ENCODE measurements at regions not wholly inside any gene's neighbourhood (a gene's known extent, or its start where the extent isn't known, plus 50 kb on each side); places are given as distances from the start of the nearest gene placed in this dataset.
A peak's percentile ranks its signal among the peaks of the same experiment; 100 is the strongest.

DNA sequence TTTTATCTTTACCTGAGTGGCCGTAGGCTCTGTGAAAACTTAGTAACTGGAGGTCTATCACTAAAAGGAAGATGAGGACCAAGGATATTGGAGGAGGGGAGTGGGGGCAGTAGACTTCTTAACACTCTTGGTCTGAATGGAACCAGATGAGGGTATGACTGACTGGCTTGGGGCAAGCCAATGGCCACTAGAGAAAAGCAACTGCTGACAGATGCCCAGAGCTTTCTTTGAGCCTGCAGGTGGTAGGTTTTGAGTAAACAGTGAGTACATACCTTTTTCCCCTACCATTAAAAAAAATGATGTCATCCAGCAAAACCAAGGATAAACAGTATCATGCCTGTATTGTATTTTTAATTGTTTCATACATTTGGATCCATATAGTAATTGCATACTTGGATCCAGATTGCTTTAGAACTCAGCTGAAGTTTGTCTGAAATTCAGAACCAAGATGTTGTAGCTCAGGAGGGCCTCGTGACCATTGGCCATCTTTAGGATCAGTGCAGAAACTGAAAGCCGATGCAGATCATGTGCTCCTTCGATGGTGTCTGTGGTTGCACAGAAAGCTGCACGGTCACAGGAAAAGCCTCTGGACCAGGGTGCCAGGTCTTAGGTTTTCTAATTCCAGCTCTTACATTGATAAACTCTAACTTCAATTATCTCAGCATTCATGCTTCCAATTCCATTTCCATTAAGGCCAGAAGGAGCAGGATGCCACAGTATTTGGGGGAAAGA lies 131.0 kb downstream of the PDGFRA start:
- DNase-seq, result peak; percentile 65

GRCh38 chr4:54363037-54363436 lies 133.9 kb downstream of the PDGFRA start:
- peak; percentile 22 for DNase-seq

DNA sequence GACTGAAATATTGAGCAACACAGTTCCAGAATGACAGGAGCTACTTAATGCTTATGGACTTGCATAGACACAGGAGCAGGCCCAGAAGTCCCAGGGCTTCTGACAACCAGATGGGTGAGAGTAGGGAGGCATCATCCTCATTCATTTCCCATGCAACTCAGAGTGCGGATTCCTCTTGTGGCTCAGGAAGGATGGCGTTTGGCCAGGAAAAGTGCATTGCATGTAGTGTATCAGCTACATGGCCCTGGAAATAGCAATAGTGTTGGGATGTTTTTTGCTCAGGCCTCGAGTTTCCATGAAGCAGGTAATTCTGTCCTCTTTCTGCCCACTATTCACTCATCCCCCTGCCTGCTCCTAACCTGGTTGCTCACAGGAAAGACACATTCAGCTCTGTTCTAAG lies 136.6 kb downstream of the PDGFRA start:
- DNase-seq, result no peak

DNA sequence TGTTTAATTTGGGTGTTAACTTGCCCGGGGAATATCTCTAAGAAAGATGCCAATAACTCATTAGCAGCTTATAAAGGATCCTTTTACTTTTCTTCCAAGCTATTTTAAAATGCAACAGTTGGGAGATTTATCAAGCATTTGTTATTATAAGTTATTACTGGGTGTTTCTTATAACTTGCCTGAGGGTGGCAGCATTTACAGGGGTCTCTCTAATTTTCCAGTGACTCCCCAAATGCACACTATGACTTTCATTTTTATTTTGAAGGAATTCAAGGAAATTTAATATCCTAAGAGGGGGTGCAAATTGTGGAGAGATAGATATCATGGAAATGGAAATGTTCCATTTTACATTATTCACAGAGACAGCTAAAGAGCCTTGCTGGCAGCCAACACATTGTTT lies 138.0 kb downstream of the PDGFRA start:
- no peak for DNase-seq

- DNase-seq, result no peak
These were observed 139.5 kb downstream of the PDGFRA start for GRCh38 chr4:54368281-54369265.

- peak; percentile 6 for DNase-seq
These were observed 142.1 kb downstream of the PDGFRA start for GRCh38 chr4:54371173-54371572.

DNA sequence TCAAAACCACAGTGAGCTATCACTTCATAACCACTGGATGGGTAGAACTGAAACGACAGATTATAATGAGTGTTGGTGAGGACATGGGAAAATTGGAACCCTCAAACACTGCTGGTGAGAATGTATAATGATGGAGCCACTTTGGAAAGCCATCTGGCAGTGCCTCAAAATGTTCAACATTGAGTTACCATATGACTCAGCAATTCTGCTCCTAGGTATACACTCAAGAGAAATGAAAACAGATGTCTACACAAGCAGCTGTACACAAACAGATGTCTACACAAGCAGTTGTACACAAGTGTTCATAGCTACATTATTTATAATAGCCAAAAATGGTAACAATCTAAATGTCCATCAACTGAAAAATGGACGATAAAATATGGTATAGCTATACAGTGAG lies 143.9 kb downstream of the PDGFRA start:
- DNase-seq, result peak; percentile 50

GRCh38 chr4:54373718-54374210 lies 144.7 kb downstream of the PDGFRA start:
- DNase-seq, result no peak

- no peak for DNase-seq
These were observed 149.4 kb downstream of the PDGFRA start for GRCh38 chr4:54378461-54378860.

- DNase-seq, result no peak
These were observed 155.1 kb downstream of the PDGFRA start for GRCh38 chr4:54384152-54384551.

GRCh38 chr4:54384563-54384962 lies 155.5 kb downstream of the PDGFRA start:
- DNase-seq, result peak; percentile 64

DNA sequence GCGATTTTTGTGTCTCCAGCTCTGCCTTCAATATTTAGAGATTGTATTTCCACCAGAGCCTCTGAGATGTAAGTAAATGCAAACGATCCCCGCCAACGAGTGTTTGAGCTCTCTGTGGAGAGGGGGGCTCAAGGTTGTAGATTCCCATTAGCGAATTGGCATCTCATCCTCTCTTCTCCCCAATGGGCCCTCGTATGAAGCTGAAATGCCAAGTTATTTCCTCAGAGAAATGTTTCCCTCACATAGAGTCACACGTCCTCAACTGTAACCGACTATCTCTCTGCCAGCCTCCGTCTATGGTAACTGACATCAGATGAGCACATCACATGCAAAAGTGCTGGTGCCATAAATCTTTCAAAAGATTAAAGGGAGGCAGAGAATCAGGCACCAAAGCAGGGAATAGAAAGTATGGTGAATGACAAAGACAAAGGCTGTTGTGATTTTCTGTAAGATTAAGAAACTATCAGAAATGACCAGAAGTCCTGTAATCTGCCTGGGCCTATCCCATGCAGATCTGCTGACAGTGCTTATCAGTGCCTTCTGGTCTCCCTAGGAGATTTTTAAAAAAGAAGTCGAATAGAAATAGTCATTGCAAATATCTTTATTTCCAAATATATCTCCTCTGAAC lies 157.1 kb downstream of the PDGFRA start:
- DNase-seq, result no peak

DNA sequence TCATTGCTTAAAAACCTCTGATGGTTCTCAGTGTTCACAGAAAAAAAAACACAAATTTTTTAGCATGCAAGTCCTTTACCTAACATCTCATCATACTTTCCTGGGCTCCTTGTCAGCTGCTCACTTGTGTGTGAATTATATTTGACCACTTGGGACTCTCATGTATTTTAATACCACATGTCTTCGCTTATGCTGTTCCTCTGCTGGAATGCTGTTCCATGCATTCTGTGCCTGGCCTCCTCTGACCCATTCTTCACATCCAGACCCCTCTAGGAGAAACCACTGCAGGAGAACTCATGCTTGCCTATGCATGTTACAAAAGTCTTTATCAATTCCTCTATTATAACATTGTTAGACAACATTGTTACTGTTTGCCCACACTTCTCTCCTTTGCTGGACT lies 157.6 kb downstream of the PDGFRA start:
- DNase-seq, result no peak

- no peak for DNase-seq
These were observed 161.6 kb downstream of the PDGFRA start for GRCh38 chr4:54390670-54391069.

GRCh38 chr4:54391104-54391503 lies 162.0 kb downstream of the PDGFRA start:
- DNase-seq, result no peak

- DNase-seq, result no peak
These were observed 163.4 kb downstream of the PDGFRA start for GRCh38 chr4:54392479-54392878.

- no peak for DNase-seq
These were observed 164.2 kb downstream of the PDGFRA start for GRCh38 chr4:54393243-54393642.

- no peak for DNase-seq
These were observed 166.0 kb downstream of the PDGFRA start for GRCh38 chr4:54395013-54395527.

- DNase-seq, result peak; percentile 13
These were observed 171.1 kb downstream of the PDGFRA start for GRCh38 chr4:54400188-54400587.

DNA sequence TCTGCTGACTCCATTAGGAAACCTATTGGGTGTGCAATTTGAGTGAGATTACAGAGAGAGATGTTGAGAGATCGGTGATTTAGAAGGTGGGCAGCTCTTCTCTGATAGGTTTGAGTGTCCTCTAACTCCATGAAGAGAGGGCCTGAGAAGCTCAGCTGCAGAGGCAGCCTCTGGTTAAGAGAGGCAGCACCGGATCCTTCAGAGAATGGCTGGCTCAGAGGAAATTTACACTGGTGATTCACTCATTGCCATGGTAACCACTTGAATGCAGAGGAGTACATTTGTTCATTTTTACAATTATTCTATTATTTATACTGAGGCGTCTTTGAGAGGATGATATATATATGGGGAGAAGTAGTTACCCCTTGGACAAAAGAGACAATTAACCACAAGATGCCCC lies 171.7 kb downstream of the PDGFRA start:
- peak; percentile 91 for DNase-seq

DNA sequence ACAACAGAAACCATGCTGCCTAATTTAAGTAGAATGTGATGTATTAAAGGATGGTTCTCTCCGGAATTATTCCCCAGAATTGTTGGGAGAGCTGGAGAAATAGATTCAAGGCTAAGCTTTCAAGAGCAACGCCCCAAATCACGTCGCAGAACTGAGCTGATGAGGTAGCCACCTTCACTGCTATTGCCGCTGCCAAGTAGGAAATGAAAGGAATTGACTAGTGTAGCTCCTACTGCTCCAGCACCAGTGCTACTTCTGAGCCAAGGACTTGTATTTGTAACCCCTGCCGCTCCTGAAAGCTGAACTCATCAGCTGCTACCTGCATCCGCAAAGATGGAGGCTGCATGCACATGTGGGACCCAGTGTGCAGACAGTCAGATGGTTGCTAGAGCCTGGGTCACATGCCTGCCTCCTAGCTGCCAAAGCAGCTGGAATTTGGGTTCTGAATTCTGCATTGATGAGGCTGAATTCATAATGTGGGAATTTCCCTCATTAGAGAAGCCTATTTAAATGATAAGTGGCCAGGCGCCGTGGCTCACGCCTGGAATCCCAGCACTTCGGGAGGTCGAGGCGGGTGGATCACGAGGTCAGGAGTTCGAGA lies 173.9 kb downstream of the PDGFRA start:
- DNase-seq, result no peak

DNA sequence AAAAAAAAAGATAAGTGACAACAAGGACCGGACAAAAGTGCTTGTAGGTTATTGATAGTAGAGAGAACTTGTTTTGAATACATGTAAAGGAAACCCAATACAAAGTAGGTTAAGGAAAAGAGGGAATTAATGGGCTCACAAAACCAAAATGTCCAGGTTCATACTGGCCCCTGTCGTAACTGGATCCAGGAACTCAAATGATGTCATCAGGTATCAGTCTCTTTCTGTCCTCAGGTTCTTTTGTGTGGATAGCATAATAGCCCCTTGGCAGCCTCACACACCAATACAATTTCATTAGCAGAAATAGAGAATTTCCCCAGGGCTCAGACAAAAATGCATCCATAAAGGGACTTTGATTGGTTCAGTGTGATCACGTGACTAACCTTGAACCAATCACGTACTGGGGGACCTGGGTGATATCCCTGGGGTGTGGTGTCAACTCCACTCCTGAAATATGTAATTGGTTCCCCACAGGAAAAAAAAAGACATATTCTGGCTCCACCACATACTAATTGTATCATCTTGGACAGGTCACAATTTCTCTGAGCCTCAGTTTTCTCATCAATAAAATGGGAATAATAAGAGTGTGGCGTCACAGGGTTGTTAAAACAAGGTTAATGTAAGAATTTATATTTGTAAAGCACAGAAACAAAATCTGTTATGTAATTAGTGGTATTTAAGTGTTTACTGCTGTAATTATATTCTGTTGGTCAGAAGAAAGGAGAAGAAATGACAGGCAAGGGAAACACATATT lies 174.8 kb downstream of the PDGFRA start:
- peak; percentile 28 for DNase-seq

All from DMS53 (cell line).